ENCODE measurements at regions not wholly inside any gene's neighbourhood (a gene's known extent, or its start where the extent isn't known, plus 50 kb on each side); places are given as distances from the start of the nearest gene placed in this dataset.

GRCh38 chr20:48226642-48227041 is 441.4 kb upstream of the SULF2 start:
- no peaks in the 10 kb centered on the region for H3K36me3 ChIP-seq (ENCODE audit: control insufficient read depth in 2 of 2, insufficient read depth in 2 of 2, low read length in 1 of 2)
- 56% methylated on average over 5 of the region's 5 CpGs for WGBS (ENCODE audit: insufficient coverage, insufficient replicate concordance, low lambda C conversion rate, missing lambda C conversion rate)
- H3K4me1 ChIP-seq (ENCODE audit: control insufficient read depth, insufficient read depth, low read length): no peaks in the 10 kb centered on the region
- CTCF ChIA-PET: interaction anchor here (0.7 kb wide), 1 partner anchor 10 kb away, joined by 3 read pairs; no protein-coding TSS in a partner anchor
- H2AFZ ChIP-seq (ENCODE audit: control insufficient read depth, low read depth, low read length): no peak overlapping the region
- no peak overlapping the region for H3K9ac ChIP-seq (ENCODE audit: control insufficient read depth, insufficient read depth, low read length)
- POLR2A ChIA-PET: no interaction called here
- no peak overlapping the region for H3K4me2 ChIP-seq (ENCODE audit: control insufficient read depth, insufficient read depth)
- intact Hi-C loops (cut with micrococcal nuclease; ENCODE audit: unreplicated experiment) (no loop called here), in situ Hi-C loops (cut with MboI) (no loop called here)
- RAD21 ChIA-PET (ENCODE audit: unreplicated experiment): no interaction called here
- no peak overlapping the region for H3K27ac ChIP-seq (ENCODE audit: control insufficient read depth, insufficient read depth)
- H3K79me2 ChIP-seq (ENCODE audit: control insufficient read depth, insufficient read depth, low read length): no peaks in the 10 kb centered on the region
- no peak for TF ChIP-seq MEF2A (IDR thresholded peaks at IDR 0.05; ENCODE audit: insufficient read depth, low read depth, low read length)
- TF ChIP-seq EZH2 (IDR thresholded peaks at IDR 0.05; ENCODE audit: borderline replicate concordance, control insufficient read depth, low read depth, low read length): no peak
- TF ChIP-seq BACH1 (IDR thresholded peaks at IDR 0.05; ENCODE audit: borderline replicate concordance): no peak
- no peak for TF ChIP-seq FOS (IDR thresholded peaks at IDR 0.05; ENCODE audit: borderline replicate concordance, extremely low read depth, insufficient read length)
- no peak for TF ChIP-seq YY1 (IDR thresholded peaks at IDR 0.05; ENCODE audit: low read depth, low read length)
- BruUV-seq (replicated peaks): no TSS peak
- H3K27me3 ChIP-seq (replicated peaks in 1 of 2; ENCODE audit: control insufficient read depth in 2 of 2, insufficient read depth in 2 of 2, low read length in 1 of 2): no peaks in the 10 kb centered on the region
- DNase-seq (ENCODE audit: low read depth, low spot score) (no peak), ATAC-seq (no peak), FAIRE-seq (no peak)
- no peak overlapping the region for H3K4me3 ChIP-seq
- H4K20me1 ChIP-seq (ENCODE audit: control insufficient read depth, insufficient read depth): no peaks in the 10 kb centered on the region
- SMC1A ChIA-PET (ENCODE audit: uncharacterized antibody, unreplicated experiment): no interaction called here
- peaks cover 3% of the 10 kb centered on the region; the same call in 1 of the 3 replicates for H3K9me3 ChIP-seq (replicated peaks; ENCODE audit: control insufficient read depth, insufficient read depth, low read length)

- H3K4me2 ChIP-seq (ENCODE audit: control insufficient read depth, insufficient read depth): no peak overlapping the region
- in situ Hi-C loops (cut with MboI): no loop called here
- H2AFZ ChIP-seq (ENCODE audit: control insufficient read depth, low read depth, low read length): no peak overlapping the region
- H4K20me1 ChIP-seq (ENCODE audit: control insufficient read depth, insufficient read depth): no peaks in the 10 kb centered on the region
- ChIA-PET SMC1A (ENCODE audit: uncharacterized antibody, unreplicated experiment) (no interaction called here), RAD21 (ENCODE audit: unreplicated experiment) (no interaction called here), CTCF (no interaction called here), POLR2A (no interaction called here)
- no peak for ATAC-seq
- WGBS (ENCODE audit: insufficient coverage, insufficient replicate concordance, low lambda C conversion rate, missing lambda C conversion rate): 3% methylated on average over 6 of the region's 6 CpGs
- no peaks in the 10 kb centered on the region for H3K27me3 ChIP-seq (replicated peaks in 1 of 2; ENCODE audit: control insufficient read depth in 2 of 2, insufficient read depth in 2 of 2, low read length in 1 of 2)
- no peak overlapping the region for H3K4me3 ChIP-seq
- TF ChIP-seq IKZF1 (conservative IDR thresholded peaks at IDR 0.05) (0 out of 2 replicates have a peak, but pooled peaks have one; percentile 15), PRDM15 (CRISPR knock-in tag; IDR thresholded peaks at IDR 0.05) (no peak)
- H3K36me3 ChIP-seq (ENCODE audit: control insufficient read depth in 2 of 2, insufficient read depth in 2 of 2, low read length in 1 of 2): no peaks in the 10 kb centered on the region
- no peak for DNase-seq (ENCODE audit: low read depth, low spot score)
- H3K9me3 ChIP-seq (replicated peaks; ENCODE audit: control insufficient read depth, insufficient read depth, low read length): no peaks in the 10 kb centered on the region
- intact Hi-C loops (cut with micrococcal nuclease; ENCODE audit: unreplicated experiment): no loop called here
- no peak for FAIRE-seq
- no peaks in the 10 kb centered on the region for H3K4me1 ChIP-seq (ENCODE audit: control insufficient read depth, insufficient read depth, low read length)
- no peak overlapping the region for H3K27ac ChIP-seq (ENCODE audit: control insufficient read depth, insufficient read depth)
- no peaks in the 10 kb centered on the region for H3K79me2 ChIP-seq (ENCODE audit: control insufficient read depth, insufficient read depth, low read length)
- no TSS peak for BruUV-seq (replicated peaks)
- H3K9ac ChIP-seq (ENCODE audit: control insufficient read depth, insufficient read depth, low read length): no peak overlapping the region
These were observed 439.3 kb upstream of the SULF2 start for GRCh38 chr20:48224533-48225050.
